Prostate gland (tissue), 2 donors: ENCODE measurements at regions not wholly inside any gene's neighbourhood (a gene's known extent, or its start where the extent isn't known, plus 50 kb on each side); places are given as distances from the start of the nearest gene placed in this dataset.

Experiments used
- DNase-seq: peaks from one replicate; pipeline ENCODE4 v3.0.0-alpha.2; 2019; ENCODE audit warnings: low spot score
- H3K27ac ChIP-seq, 2 donors: fragments of 200-600 bp; sonication (generic); 2 replicates each; pipeline ENCODE4 v1.5.1; 2017 to 2019
- H3K27me3 ChIP-seq: fragments of 200-600 bp; sonication (generic); replicated peaks from 2 replicates; pipeline ENCODE4 v1.5.1; 2019; ENCODE audit not compliant: insufficient read depth
- H3K36me3 ChIP-seq, 2 donors: fragments of 200-600 bp; sonication (generic); 1 replicate in 1 of 2; 2 replicates in 1 of 2; pipeline versions ENCODE4 v1.5.1 to v1.8.1; 2017 to 2019
- H3K4me1 ChIP-seq: fragments of 200-600 bp; sonication (generic); replicated peaks from 2 replicates; pipeline ENCODE4 v1.5.1; 2019
- H3K4me3 ChIP-seq, 2 donors: fragments of 200-600 bp; sonication (generic); 2 replicates each; pipeline ENCODE4 v1.5.1; 2017 to 2019
- H3K9me3 ChIP-seq: fragments of 200-600 bp; sonication (generic); 2 replicates; pipeline ENCODE4 v1.5.1; 2017
- POLR2A ChIP-seq: fragments of 450-650 bp; IDR thresholded peaks from one replicate; pipeline ENCODE4 v1.6.1; 2016; ENCODE audit warnings: antibody characterized with exemption, mild to moderate bottlenecking
- POLR2AphosphoS5 ChIP-seq: sonication (generic); formaldehyde crosslinking; IDR thresholded peaks from one replicate; pipeline ENCODE4 v1.6.1; 2017; ENCODE audit warnings: antibody characterized with exemption
- WGBS: methylation state at CpG from one replicate; pipeline ENCODE4 v1.1.5; 2018; 5-methylcytosine and 5-hydroxymethylcytosine counted together
- intact Hi-C: fragments of 100-400 bp; cut with DNase I; formaldehyde crosslinking; loops from one replicate; pipeline ENCODE4 v1.14.2; 2022
- TF ChIP-seq, protein P1 (sequence below), 4 experiments: fragments of 200-600 bp in 2 of 4; fragments of 450-650 bp in 2 of 4; sonication (generic) in 2 of 4; IDR thresholded peaks; 1 replicate in 3 of 4; 2 replicates in 1 of 4; pipeline ENCODE4 v1.5.1; 2016 to 2019; ENCODE audit warnings: antibody characterized with exemption in 4 of 4, mild to moderate bottlenecking in 2 of 4, moderate library complexity in 2 of 4

DNA sequence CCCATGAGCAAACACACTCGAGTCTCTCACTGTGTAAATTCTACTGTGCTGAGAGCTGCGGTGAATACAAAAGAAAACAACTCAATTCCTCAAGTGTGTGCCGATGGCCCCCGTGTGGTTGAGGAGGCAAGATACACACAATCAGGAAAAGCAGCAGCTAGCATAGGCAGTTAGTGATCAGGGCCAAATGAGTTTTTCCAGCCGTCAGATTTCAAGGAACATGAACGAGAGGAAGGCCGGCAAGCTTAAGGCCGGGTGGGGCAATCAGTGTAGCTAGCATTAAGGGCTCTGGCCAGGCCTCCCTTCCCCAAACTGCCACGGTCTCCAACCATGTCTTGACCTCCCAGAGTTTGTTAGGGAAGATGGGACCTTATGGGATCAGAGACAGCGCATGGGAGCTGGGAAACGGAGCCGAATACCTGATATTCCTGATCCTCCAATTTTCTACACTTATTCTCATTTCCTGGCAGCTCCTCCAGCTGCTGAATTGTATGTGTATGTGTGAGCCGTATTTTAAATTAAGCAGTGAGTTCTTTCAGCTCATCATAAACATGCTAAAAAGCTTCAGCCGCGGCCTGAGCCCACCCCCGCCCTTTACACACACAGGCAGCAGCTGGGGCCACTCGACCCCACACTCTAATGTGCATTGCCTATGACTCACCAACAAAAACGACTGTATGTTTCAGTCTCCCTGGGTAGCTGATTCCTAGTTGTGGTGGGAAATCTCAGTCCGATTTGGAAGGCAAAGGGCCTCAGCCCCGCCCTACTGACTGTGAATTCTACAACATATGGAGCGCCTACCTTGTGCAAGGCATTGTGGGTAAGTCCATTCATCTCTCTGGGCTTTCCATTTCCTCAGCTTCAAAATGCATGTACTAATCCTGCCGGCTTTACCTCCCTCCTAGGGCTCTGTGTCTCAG lies 59.9 kb downstream of the RTL9 start:
- TF ChIP-seq, protein P1, sequence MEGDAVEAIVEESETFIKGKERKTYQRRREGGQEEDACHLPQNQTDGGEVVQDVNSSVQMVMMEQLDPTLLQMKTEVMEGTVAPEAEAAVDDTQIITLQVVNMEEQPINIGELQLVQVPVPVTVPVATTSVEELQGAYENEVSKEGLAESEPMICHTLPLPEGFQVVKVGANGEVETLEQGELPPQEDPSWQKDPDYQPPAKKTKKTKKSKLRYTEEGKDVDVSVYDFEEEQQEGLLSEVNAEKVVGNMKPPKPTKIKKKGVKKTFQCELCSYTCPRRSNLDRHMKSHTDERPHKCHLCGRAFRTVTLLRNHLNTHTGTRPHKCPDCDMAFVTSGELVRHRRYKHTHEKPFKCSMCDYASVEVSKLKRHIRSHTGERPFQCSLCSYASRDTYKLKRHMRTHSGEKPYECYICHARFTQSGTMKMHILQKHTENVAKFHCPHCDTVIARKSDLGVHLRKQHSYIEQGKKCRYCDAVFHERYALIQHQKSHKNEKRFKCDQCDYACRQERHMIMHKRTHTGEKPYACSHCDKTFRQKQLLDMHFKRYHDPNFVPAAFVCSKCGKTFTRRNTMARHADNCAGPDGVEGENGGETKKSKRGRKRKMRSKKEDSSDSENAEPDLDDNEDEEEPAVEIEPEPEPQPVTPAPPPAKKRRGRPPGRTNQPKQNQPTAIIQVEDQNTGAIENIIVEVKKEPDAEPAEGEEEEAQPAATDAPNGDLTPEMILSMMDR (IDR thresholded peaks at IDR 0.05), result peak in 2 of 4 experiments; percentile 33 to 34
- TF ChIP-seq POLR2AphosphoS5, result no peak
- no peak for TF ChIP-seq POLR2A
- Histone ChIP-seq H3K27ac (no peak overlapping the region), H3K9me3 (no peaks in the 10 kb centered on the region), H3K4me1 (no peaks in the 10 kb centered on the region), H3K27me3 (no peaks in the 10 kb centered on the region), H3K4me3 (no peak overlapping the region), H3K36me3 (no peaks in the 10 kb centered on the region)
- intact Hi-C loops, result no loop called here
- no peak for DNase-seq
- 41% methylated on average over 22 of the region's 22 CpGs for WGBS

GRCh38 chrX:110419512-110419911 lies 60.9 kb downstream of the RTL9 start:
- H3K4me3 ChIP-seq, result no peak overlapping the region
- no peak for DNase-seq
- no peaks in the 10 kb centered on the region for H3K4me1 ChIP-seq
- TF ChIP-seq POLR2A (no peak), POLR2AphosphoS5 (no peak)
- TF ChIP-seq, protein P1 (IDR thresholded peaks at IDR 0.05), result no peak
- no peaks in the 10 kb centered on the region for H3K36me3 ChIP-seq
- no peak overlapping the region for H3K27ac ChIP-seq
- H3K27me3 ChIP-seq, result no peaks in the 10 kb centered on the region
- no peaks in the 10 kb centered on the region for H3K9me3 ChIP-seq
- WGBS, result 85% methylated on average over 1 of the region's 1 CpG
- intact Hi-C loops, result no loop called here

GRCh38 chrX:110420771-110421499 lies 62.3 kb downstream of the RTL9 start:
- Histone ChIP-seq H3K9me3 (no peaks in the 10 kb centered on the region), H3K4me3 (no peak overlapping the region), H3K4me1 (no peaks in the 10 kb centered on the region), H3K36me3 (no peaks in the 10 kb centered on the region), H3K27ac (no peak overlapping the region), H3K27me3 (no peaks in the 10 kb centered on the region)
- TF ChIP-seq, protein P1 (IDR thresholded peaks at IDR 0.05), result no peak
- no peak for TF ChIP-seq POLR2AphosphoS5
- TF ChIP-seq POLR2A, result no peak
- DNase-seq, result no peak
- intact Hi-C loops, result no loop called here
- WGBS, result 32% methylated on average over 8 of the region's 9 CpGs

DNA sequence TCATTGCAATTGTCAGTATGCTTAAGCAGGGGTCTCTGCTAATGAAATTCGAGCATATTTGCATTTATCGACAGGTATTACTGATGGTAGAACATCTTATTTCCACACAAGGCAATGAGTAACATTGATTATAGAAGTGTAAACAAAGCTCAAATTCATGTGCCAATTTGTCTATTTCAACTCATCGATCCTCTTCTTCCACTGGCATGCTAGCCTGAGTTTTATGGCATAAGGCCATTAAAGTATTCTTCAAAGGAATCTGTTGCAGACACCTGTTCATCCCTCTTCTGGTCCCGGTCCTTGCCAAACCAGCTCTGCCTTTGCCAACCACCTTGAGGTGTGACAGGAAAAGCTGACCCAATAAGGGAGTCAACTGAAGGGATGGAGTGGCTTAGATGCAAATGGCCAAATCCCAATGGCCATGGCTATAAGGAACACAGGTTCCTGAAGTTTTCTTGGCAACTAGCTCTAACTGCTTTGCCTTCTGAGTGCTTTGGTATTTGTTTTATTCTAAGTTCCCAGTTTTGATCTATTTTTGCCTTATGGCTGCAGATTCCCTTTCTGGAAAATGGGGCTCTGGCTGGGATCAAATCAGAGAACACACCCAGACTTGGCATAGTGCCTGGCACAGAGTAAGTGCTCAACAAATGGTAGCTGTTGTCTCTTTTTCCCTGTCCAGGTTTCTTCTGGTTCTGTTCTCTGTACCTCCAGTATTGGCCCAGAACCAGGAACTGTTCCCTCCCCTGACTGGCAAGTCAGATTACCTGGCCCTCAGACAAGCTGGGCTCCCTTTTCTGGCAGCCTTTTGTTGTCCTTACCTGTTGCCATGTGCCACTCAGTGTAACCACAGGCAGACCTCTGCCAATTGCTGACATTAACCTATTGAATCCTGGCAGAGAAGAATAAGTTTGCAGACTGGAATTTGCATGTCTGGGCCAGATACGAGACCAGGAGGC lies 63.1 kb downstream of the RTL9 start:
- 33% methylated on average over 5 of the region's 5 CpGs for WGBS
- TF ChIP-seq, protein P1 (IDR thresholded peaks at IDR 0.05), result no peak
- no peak for TF ChIP-seq POLR2A
- peak; percentile 70 for TF ChIP-seq POLR2AphosphoS5
- Histone ChIP-seq H3K9me3 (no peaks in the 10 kb centered on the region), H3K4me1 (no peaks in the 10 kb centered on the region), H3K27me3 (no peaks in the 10 kb centered on the region), H3K4me3 (no peak overlapping the region), H3K27ac (no peak overlapping the region), H3K36me3 (no peaks in the 10 kb centered on the region)
- intact Hi-C loops, result no loop called here
- peak; percentile 82 for DNase-seq
